OCI-LY7 (cell line): ENCODE measurements at regions not wholly inside any gene's neighbourhood (a gene's known extent, or its start where the extent isn't known, plus 50 kb on each side); places are given as distances from the start of the nearest gene placed in this dataset.

ENCODE experiments used
- BruUV-seq: library from RNA; stranded (reverse); fragments of 400-500 nt; replicated peaks from 2 replicates; lab custom pipeline; 2021; lab: Mats Ljungman, UMichigan
- CTCF ChIA-PET: fragments of 300-600 bp; sonication (Branson Sonifier 250); formaldehyde crosslinking; loops from one replicate; lab custom pipeline; 2022; ENCODE audit warnings: antibody characterized with exemption; ENCODE audit not compliant: unreplicated experiment; lab: Charles Lee
- POLR2A ChIA-PET: fragments of 300-600 bp; sonication (Branson Sonifier 250); formaldehyde crosslinking; loops from one replicate; lab custom pipeline; 2022; ENCODE audit warnings: antibody characterized with exemption; lab: Charles Lee
- DNase-seq: peaks from one replicate; pipeline ENCODE4 v3.0.0-alpha.2; 2015; ENCODE audit warnings: low spot score
- H2AFZ ChIP-seq: fragments of 200-600 bp; sonication (generic), shearing (Covaris generic); 2 replicates; pipeline ENCODE4 v1.6.1; 2014; ENCODE audit warnings: mild to moderate bottlenecking, antibody characterized with exemption, low read length, moderate library complexity
- H3K27ac ChIP-seq: fragments of 200-600 bp; sonication (generic); 2 replicates; pipeline ENCODE4 v1.5.1; 2014; ENCODE audit warnings: mixed run types, low read depth, mild to moderate bottlenecking, moderate library complexity, low read length, inconsistent platforms; ENCODE audit not compliant: poor library complexity, severe bottlenecking
- H3K36me3 ChIP-seq: fragments of 200-600 bp; sonication (generic); 2 replicates; pipeline ENCODE4 v1.6.1; 2014; ENCODE audit warnings: mild to moderate bottlenecking, antibody characterized with exemption, low read length, moderate library complexity, mixed read lengths; ENCODE audit not compliant: insufficient read depth
- H3K4me1 ChIP-seq: fragments of 200-600 bp; sonication (generic); 2 replicates; pipeline ENCODE4 v1.5.1; 2014; ENCODE audit warnings: mild to moderate bottlenecking, low read length; ENCODE audit not compliant: insufficient read depth, poor library complexity, severe bottlenecking
- H3K4me2 ChIP-seq: fragments of 200-600 bp; sonication (generic); 2 replicates; pipeline ENCODE4 v1.6.1; 2014; ENCODE audit warnings: mild to moderate bottlenecking, low read length
- H3K4me3 ChIP-seq: fragments of 200-600 bp; sonication (generic); 2 replicates; pipeline ENCODE4 v1.5.1; 2014; ENCODE audit warnings: mild to moderate bottlenecking, low read depth, low read length; ENCODE audit not compliant: poor library complexity, severe bottlenecking
- H3K79me2 ChIP-seq: fragments of 200-600 bp; sonication (generic); 2 replicates; pipeline ENCODE4 v1.6.1; 2016; ENCODE audit warnings: low read depth, mild to moderate bottlenecking, low read length, moderate library complexity, mixed read lengths; ENCODE audit not compliant: insufficient read depth
- H3K9me2 ChIP-seq: fragments of 200-600 bp; sonication (generic); 2 replicates; pipeline ENCODE4 v1.6.1; 2016; ENCODE audit warnings: mild to moderate bottlenecking, low read length, mixed read lengths; ENCODE audit not compliant: insufficient read depth
- H3K9me3 ChIP-seq: fragments of 200-600 bp; sonication (generic); 2 replicates; pipeline ENCODE4 v1.6.1; 2014; ENCODE audit warnings: mild to moderate bottlenecking, mixed run types, low read length, mixed read lengths
- H4K20me1 ChIP-seq: fragments of 200-600 bp; sonication (generic); 2 replicates; pipeline ENCODE4 v1.6.1; 2014; ENCODE audit warnings: mild to moderate bottlenecking, antibody characterized with exemption, low read length, moderate library complexity, mixed read lengths; ENCODE audit not compliant: insufficient read depth
- EZH2phosphoT487 ChIP-seq: fragments of 200-600 bp; sonication (generic); IDR thresholded peaks from 2 replicates; pipeline ENCODE4 v1.6.1; 2018; ENCODE audit warnings: low read depth, borderline replicate concordance, mild to moderate bottlenecking, mixed run types, antibody characterized with exemption, low read length, moderate library complexity, mixed read lengths
- intact Hi-C: fragments of 100-400 bp; cut with micrococcal nuclease; formaldehyde crosslinking; loops from one replicate; pipeline ENCODE4 v1.10.0; 2022; ENCODE audit not compliant: unreplicated experiment
- TF ChIP-seq, protein P1 (sequence below): fragments of 200-600 bp; sonication (generic); conservative IDR thresholded peaks from 2 replicates; pipeline ENCODE4 v1.5.1; 2014; ENCODE audit warnings: mild to moderate bottlenecking, antibody characterized with exemption, low read length, moderate library complexity, mixed read lengths

DNA sequence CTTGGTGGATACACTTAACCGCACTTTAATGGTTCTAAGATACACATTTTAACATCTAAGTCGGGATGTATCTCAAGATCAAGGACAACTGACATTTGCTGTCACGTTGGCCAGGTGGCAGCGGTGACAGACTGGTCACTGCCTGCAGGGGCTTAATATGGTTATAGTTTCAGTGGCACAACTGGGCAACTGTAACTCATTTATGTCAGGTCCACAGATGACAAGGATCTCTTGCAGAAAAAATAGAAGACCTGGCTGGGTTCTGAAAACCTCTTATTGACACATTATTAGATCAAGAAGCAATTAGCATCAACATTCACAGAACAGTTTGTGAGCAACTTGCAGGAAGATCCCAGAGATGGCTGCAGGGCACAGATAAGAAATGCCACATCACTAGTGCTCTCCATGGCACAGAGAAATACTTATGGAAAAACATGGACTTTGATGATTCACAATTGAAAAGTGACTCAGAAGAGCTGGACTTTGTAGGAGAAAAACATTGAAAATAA, 99.6 kb upstream of the SORBS2 start:
- no TSS peak for BruUV-seq
- H3K36me3 ChIP-seq: no peaks in the 10 kb centered on the region
- no peak overlapping the region for H2AFZ ChIP-seq
- H4K20me1 ChIP-seq: no peaks in the 10 kb centered on the region
- no peak overlapping the region for H3K27ac ChIP-seq
- H3K79me2 ChIP-seq: no peaks in the 10 kb centered on the region
- ChIA-PET CTCF (no interaction called here), POLR2A (interaction anchor here (0.5 to 1.3 kb wide), 5 partner anchors 10 to 824 kb away, joined by 3 to 4 read pairs (median 3); no protein-coding TSS in a partner anchor)
- TF ChIP-seq, protein P1, sequence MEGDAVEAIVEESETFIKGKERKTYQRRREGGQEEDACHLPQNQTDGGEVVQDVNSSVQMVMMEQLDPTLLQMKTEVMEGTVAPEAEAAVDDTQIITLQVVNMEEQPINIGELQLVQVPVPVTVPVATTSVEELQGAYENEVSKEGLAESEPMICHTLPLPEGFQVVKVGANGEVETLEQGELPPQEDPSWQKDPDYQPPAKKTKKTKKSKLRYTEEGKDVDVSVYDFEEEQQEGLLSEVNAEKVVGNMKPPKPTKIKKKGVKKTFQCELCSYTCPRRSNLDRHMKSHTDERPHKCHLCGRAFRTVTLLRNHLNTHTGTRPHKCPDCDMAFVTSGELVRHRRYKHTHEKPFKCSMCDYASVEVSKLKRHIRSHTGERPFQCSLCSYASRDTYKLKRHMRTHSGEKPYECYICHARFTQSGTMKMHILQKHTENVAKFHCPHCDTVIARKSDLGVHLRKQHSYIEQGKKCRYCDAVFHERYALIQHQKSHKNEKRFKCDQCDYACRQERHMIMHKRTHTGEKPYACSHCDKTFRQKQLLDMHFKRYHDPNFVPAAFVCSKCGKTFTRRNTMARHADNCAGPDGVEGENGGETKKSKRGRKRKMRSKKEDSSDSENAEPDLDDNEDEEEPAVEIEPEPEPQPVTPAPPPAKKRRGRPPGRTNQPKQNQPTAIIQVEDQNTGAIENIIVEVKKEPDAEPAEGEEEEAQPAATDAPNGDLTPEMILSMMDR: no peak
- no peak for TF ChIP-seq EZH2phosphoT487
- intact Hi-C loops: no loop called here
- H3K4me1 ChIP-seq: no peaks in the 10 kb centered on the region
- H3K4me3 ChIP-seq: no peak overlapping the region
- H3K9me2 ChIP-seq: no peaks in the 10 kb centered on the region
- DNase-seq: no peak
- no peaks in the 10 kb centered on the region for H3K9me3 ChIP-seq
- no peak overlapping the region for H3K4me2 ChIP-seq

DNA sequence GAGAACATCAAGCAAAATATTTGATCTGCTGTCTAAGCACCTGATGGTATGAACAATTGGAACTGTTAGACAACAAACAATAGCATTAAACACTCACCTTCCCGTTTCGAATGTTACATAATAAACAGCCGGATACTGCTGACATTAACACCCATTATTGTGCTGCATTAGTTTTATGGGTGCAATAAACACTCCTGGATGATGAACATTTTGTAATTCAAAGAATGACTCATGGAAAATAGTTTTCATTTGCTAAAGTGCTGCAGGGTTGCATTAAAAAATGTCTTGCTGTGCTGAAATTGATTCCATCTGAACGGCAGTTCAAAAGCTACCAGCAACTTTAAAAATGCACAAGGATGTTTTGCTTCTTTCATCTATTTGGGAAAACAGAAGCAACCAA, 100.8 kb upstream of the SORBS2 start:
- Histone ChIP-seq H2AFZ (no peak overlapping the region), H3K27ac (no peak overlapping the region), H3K4me1 (no peaks in the 10 kb centered on the region), H3K4me2 (no peak overlapping the region), H3K36me3 (no peaks in the 10 kb centered on the region), H3K9me3 (no peaks in the 10 kb centered on the region), H3K4me3 (no peak overlapping the region), H4K20me1 (no peaks in the 10 kb centered on the region), H3K79me2 (no peaks in the 10 kb centered on the region), H3K9me2 (no peaks in the 10 kb centered on the region)
- no peak for DNase-seq
- ChIA-PET POLR2A (interaction anchor here (0.7 to 1.3 kb wide), 3 partner anchors 11 to 1020 kb away, joined by 4 to 5 read pairs (median 4); no protein-coding TSS in a partner anchor), CTCF (no interaction called here)
- TF ChIP-seq EZH2phosphoT487: no peak
- TF ChIP-seq, protein P1: no peak
- intact Hi-C loops: no loop called here
- BruUV-seq: no TSS peak

DNA sequence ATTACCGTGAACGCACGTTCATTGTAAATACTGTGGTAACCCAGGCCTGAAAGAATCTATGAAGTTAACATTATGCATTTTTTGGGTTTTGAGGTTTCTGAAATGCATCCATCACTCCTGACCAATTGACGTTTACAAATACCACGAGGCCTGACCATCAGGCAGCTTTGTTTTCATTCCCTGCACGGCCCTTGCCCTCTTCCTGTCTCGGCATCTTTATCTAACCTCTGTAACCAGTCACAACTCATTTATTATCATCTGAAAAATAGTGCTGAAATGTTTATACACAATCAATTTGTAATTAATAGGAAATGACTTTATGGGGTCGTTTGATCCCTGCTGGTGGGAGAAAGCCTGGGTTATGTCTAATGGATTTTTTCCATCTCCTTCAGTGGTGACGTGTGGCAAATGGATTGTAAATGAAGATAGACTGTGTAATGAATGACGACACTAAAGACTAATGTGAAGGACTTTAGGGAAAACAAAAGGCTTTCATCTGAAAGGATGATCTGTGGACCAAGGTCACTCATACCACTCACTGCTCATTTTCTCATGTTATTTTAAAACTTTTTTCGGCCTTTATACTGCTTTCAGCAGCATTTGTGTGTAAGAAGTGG, 102.7 kb upstream of the SORBS2 start:
- DNase-seq: no peak
- ChIA-PET CTCF (no interaction called here), POLR2A (interaction anchor here (0.7 kb wide), 1 partner anchor 249 kb away, joined by 3 read pairs; no protein-coding TSS in a partner anchor)
- intact Hi-C loops: no loop called here
- Histone ChIP-seq H3K36me3 (no peaks in the 10 kb centered on the region), H3K27ac (no peak overlapping the region), H3K4me1 (no peaks in the 10 kb centered on the region), H3K79me2 (no peaks in the 10 kb centered on the region), H3K4me3 (no peak overlapping the region), H3K9me3 (no peaks in the 10 kb centered on the region), H3K4me2 (no peak overlapping the region), H3K9me2 (no peaks in the 10 kb centered on the region), H4K20me1 (no peaks in the 10 kb centered on the region), H2AFZ (no peak overlapping the region)
- no peak for TF ChIP-seq EZH2phosphoT487
- TF ChIP-seq, protein P1: no peak
- BruUV-seq: no TSS peak
